ENCODE measurements at regions not wholly inside any gene's neighbourhood (a gene's known extent, or its start where the extent isn't known, plus 50 kb on each side); places are given as distances from the start of the nearest gene placed in this dataset.

DNA sequence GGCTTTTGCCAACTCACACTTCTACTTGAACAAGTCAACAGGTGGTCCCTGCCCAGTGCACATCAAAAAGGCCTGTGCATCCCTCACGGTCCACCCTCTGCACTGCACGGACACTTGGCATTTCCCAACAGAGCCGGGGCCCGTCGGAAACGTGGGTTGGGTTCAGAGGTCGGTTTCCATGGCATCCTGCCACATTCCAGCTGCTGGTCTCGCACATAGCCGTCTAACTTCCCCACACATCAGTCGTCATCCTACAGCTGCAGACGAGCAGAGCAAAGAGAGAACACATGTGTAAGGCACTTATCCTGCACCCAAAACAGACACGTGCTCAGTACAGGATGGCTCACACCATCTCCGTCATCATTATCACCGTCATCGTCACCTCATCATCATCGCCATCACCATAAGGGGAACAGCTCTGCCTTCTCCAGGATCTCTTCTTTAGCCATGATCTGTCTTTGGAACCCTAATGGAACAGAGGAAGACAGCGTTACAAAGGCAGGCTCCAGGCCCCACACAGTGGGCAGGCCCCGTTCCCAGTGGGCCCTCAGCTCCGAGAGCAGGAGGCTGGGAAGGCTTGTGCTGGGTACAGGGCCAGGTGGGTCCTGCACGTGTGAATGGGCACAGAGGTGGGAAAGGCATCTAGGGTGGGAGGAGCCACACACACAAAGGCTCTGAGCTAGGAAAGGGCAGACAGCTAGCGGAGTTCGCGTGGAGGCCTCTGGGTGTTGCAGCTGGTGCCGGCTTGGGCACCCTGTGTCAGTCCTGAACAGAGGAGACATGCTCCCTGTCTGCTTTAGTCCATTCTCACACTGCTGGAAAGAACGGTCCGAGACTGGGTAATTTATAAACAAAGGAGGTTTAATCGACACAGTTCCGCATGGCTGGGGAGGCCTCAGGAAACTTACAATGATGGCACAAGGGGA, 170.8 kb upstream of the SOX1 start:
- DNase-seq (ENCODE audit: extremely low spot score, unreplicated experiment) = peak; percentile 59
- TF ChIP-seq, protein P1, sequence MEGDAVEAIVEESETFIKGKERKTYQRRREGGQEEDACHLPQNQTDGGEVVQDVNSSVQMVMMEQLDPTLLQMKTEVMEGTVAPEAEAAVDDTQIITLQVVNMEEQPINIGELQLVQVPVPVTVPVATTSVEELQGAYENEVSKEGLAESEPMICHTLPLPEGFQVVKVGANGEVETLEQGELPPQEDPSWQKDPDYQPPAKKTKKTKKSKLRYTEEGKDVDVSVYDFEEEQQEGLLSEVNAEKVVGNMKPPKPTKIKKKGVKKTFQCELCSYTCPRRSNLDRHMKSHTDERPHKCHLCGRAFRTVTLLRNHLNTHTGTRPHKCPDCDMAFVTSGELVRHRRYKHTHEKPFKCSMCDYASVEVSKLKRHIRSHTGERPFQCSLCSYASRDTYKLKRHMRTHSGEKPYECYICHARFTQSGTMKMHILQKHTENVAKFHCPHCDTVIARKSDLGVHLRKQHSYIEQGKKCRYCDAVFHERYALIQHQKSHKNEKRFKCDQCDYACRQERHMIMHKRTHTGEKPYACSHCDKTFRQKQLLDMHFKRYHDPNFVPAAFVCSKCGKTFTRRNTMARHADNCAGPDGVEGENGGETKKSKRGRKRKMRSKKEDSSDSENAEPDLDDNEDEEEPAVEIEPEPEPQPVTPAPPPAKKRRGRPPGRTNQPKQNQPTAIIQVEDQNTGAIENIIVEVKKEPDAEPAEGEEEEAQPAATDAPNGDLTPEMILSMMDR (conservative IDR thresholded peaks at IDR 0.05) = no peak
- peaks cover 62% of the 10 kb centered on the region for H3K27me3 Mint-ChIP-seq
- no peaks in the 10 kb centered on the region for H3K9me3 Mint-ChIP-seq
- no peak overlapping the region for H3K27ac Mint-ChIP-seq
- H3K4me3 Mint-ChIP-seq = no peak overlapping the region
- peaks cover 17% of the 10 kb centered on the region for H3K4me1 Mint-ChIP-seq (ENCODE audit: unreplicated experiment)
- H3K36me3 Mint-ChIP-seq = no peaks in the 10 kb centered on the region

DNA sequence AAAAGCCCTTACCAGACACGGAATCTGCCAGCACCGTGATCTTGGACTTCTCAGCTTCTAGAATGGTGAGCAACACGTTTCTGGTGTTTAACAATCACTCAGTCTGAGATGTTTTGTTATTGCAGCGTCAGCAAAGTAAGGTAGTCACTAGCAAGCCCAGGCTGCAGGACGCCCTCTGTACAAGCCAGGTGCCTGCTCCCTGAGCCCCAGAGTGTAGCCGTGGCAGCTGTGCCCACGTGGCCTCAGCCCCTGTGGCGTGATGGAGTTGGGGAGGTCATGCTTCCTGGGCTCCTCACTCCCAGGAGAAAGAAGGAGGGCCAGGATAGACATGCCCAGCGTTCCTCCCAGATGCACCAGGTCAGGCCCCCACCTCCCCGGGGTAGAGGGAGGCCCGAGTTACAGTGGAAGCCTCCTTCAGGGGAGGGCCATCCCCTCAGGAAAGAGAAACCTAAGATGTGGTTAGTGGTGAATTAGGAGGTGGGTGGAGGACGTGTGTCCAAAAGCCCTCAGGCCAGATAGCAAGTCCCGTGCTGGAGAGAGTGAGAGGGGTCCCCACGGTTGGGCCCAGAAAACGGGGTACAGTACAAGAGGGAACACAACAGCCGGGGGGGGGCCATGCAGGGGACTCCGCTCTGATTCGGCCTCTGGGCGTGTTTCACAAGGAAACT, 169.6 kb upstream of the SOX1 start:
- Mint-ChIP-seq H3K27ac (no peak overlapping the region), H3K4me1 (ENCODE audit: unreplicated experiment) (peaks cover 15% of the 10 kb centered on the region), H3K9me3 (no peaks in the 10 kb centered on the region), H3K27me3 (peaks cover 51% of the 10 kb centered on the region), H3K36me3 (no peaks in the 10 kb centered on the region), H3K4me3 (no peak overlapping the region)
- DNase-seq (ENCODE audit: extremely low spot score, unreplicated experiment) = peak; percentile 43
- TF ChIP-seq, protein P1 (conservative IDR thresholded peaks at IDR 0.05) = no peak

DNA sequence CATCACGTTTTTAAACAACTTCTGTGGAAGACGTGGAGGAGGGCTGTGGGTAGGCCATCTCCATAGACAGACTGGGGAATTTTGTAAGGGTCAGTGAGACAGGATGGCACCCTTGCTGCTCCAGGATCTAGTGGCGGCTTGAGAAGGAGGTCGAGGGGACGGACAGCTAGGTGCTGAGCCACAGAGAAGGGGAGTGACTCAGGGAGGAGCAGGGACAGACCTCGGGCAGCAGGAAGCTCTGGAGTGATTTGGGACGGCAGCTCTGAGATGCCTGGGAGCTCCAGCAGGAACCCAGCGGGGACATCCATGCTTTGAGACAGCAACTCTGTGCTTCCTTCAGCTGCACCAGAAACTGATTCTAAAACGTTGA, 169.1 kb upstream of the SOX1 start:
- Mint-ChIP-seq H3K36me3 (no peaks in the 10 kb centered on the region), H3K4me3 (no peak overlapping the region), H3K27ac (no peak overlapping the region), H3K9me3 (no peaks in the 10 kb centered on the region), H3K27me3 (peaks cover 46% of the 10 kb centered on the region), H3K4me1 (ENCODE audit: unreplicated experiment) (peaks cover 10% of the 10 kb centered on the region)
- DNase-seq (ENCODE audit: extremely low spot score, unreplicated experiment) = peak; percentile 48
- TF ChIP-seq, protein P1 (conservative IDR thresholded peaks at IDR 0.05) = no peak

DNA sequence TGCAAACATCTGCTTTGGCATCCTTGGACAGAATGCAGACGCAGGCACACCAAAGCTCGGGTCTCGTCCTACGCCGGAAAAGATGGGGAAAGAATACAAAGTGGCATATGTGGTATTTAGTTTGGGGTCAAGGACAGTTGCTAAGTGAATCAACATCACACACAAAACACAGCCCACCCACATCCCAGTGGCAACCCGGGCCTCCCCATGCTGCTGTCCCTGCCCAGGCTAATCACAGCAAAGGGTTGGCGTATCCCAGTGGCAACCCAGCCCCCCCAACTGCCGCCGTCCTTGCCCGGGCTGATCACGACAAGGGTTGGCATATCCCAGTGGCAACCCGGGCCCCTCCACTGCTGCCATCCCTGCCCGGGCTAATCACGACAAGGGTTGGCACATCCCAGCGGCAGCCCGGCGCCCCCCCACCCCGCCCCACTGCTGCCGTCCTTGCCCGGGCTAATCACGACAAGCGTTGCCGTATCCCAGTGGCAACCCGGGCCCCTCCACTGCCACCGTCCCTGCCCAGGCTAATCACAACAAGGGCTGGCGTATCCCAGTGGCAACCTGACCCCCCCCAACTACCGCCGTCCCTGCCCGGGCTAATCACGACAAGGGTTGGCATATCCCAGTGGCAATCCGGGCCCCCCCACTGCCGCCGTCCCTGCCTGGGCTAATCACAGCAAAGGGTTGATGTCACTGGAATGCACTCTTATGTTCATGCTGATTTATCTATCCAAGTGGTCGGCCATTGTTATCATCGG, 167.8 kb upstream of the SOX1 start:
- H3K27ac Mint-ChIP-seq = no peak overlapping the region
- DNase-seq (ENCODE audit: extremely low spot score, unreplicated experiment) = peak; percentile 59
- no peaks in the 10 kb centered on the region for H3K9me3 Mint-ChIP-seq
- TF ChIP-seq, protein P1 (conservative IDR thresholded peaks at IDR 0.05) = no peak
- no peak overlapping the region for H3K4me3 Mint-ChIP-seq
- H3K27me3 Mint-ChIP-seq = peaks cover 46% of the 10 kb centered on the region
- no peaks in the 10 kb centered on the region for H3K36me3 Mint-ChIP-seq
- peaks cover 6% of the 10 kb centered on the region for H3K4me1 Mint-ChIP-seq (ENCODE audit: unreplicated experiment)

DNA sequence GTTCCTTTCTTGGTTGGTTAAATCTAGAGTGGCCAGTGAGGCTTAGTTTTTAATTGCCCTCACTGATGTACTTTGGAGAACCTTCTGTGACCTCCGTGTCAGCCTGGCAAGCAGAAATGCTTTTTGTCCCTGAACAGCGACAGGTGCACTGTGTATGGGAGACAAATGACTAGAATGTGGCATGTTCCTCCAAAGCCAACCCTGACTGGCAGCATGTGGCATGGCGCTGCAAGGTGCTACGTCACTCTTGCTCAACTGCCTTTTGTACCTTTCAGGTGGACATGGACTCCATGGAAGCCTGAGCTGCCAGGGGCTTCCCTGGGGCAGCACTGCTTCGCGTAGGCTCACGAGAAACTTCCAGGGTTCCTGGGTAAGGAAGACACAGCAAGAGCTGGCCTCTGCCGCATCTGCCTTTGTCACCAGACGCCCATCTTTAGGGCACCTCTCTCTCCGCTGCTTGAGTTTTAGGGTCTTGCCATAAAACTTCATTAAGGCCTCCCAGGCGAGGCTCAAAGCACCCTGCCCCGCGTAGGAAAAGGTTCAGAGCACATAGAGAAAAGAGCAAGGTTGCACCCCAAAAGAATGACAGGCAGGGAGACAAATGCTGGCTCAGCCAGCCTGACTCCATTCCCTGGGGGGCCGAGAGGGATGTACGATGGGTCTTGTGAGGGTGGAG, 167.1 kb upstream of the SOX1 start:
- Mint-ChIP-seq H3K27me3 (peaks cover 39% of the 10 kb centered on the region), H3K9me3 (no peaks in the 10 kb centered on the region), H3K27ac (no peak overlapping the region), H3K36me3 (no peaks in the 10 kb centered on the region), H3K4me1 (ENCODE audit: unreplicated experiment) (peaks cover 6% of the 10 kb centered on the region), H3K4me3 (no peak overlapping the region)
- peak; percentile 64 for DNase-seq (ENCODE audit: extremely low spot score, unreplicated experiment)
- TF ChIP-seq, protein P1 (conservative IDR thresholded peaks at IDR 0.05) = no peak
